GM18502 (cell line): ENCODE measurements at regions not wholly inside any gene's neighbourhood (a gene's known extent, or its start where the extent isn't known, plus 50 kb on each side); places are given as distances from the start of the nearest gene placed in this dataset.
A peak's percentile ranks its signal among the peaks of the same experiment; 100 is the strongest.

Source experiments
- ATAC-seq: cut with Tn5 transposase; IDR thresholded peaks from one replicate; pipeline ENCODE4 v1.9.1; 2021; ENCODE audit warnings: mild to moderate bottlenecking; ENCODE audit not compliant: unreplicated experiment, poor library complexity

- peak; percentile 86 for ATAC-seq
Observed at GRCh38 chr14:95442633-95443021, 73.8 kb downstream of the SYNE3 start.

- no peak for ATAC-seq
Observed at GRCh38 chr14:95442016-95442632, 74.3 kb downstream of the SYNE3 start.

- no peak for ATAC-seq
Observed at GRCh38 chr14:95440951-95441350, 75.5 kb downstream of the SYNE3 start.

GRCh38 chr14:95440496-95440895, 76.0 kb downstream of the SYNE3 start:
- ATAC-seq: no peak

GRCh38 chr14:95439881-95440280, 76.6 kb downstream of the SYNE3 start:
- no peak for ATAC-seq

GRCh38 chr14:95437715-95438114, 78.7 kb downstream of the SYNE3 start:
- ATAC-seq: no peak

DNA sequence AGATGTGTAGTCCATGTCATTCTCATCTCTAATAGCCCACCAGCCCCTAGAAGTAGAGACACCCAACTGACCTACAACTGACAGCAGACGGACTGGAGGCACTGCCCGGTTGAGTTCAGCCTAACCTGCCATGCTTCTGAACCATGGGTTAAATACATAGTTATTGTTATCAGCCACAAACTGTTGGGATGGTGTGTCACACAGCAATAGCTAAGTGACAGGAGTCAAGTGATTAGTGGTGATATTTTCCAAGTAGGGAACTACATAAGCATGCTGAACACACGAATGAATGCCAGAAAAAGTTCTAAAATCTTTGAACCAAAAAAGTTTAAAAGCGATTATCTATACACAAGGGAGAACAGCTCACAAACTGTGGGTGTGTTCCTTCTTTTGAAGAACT, 80.1 kb downstream of the SYNE3 start:
- no peak for ATAC-seq

DNA sequence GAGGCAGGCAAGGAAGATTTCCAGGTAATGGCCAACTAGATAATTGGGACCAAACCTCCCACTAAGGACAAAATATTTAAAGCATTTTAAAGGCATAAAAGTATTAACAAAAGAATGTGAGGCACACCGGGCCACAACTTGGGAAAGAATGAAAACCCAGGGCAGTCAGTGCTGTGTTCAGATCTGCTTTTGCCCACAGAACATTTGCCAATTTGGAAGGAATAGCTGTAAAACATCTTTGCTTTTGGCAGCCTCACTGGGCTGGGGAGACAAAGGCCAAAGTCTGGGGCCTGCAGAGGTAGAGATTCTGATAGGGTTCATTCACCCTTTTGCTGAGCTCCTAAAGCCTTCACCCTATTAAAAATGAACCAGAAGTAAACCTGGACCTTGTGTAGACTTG, 82.3 kb downstream of the SYNE3 start:
- no peak for ATAC-seq

DNA sequence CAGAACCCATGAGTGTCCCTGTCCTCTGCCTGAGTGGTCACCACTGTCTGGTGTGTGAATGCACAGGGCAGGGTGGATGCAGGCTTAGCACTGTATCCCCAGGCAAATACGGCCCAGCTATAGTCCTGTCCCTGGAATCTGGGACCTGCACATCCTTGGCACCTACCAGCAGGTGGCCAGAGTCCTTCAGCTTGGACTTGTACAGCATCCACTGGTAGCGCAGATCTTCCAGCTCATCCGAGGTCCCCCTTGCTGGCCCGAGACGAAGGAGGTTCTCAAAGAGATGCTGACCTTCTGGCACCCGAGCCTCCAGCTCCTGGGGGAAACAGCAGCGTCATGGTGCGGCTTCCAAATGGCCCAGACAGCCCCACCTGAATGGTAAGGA, 83.4 kb downstream of the SYNE3 start:
- ATAC-seq: no peak

- ATAC-seq: no peak
Observed at GRCh38 chr14:95432144-95433093, 84.0 kb downstream of the SYNE3 start.

DNA sequence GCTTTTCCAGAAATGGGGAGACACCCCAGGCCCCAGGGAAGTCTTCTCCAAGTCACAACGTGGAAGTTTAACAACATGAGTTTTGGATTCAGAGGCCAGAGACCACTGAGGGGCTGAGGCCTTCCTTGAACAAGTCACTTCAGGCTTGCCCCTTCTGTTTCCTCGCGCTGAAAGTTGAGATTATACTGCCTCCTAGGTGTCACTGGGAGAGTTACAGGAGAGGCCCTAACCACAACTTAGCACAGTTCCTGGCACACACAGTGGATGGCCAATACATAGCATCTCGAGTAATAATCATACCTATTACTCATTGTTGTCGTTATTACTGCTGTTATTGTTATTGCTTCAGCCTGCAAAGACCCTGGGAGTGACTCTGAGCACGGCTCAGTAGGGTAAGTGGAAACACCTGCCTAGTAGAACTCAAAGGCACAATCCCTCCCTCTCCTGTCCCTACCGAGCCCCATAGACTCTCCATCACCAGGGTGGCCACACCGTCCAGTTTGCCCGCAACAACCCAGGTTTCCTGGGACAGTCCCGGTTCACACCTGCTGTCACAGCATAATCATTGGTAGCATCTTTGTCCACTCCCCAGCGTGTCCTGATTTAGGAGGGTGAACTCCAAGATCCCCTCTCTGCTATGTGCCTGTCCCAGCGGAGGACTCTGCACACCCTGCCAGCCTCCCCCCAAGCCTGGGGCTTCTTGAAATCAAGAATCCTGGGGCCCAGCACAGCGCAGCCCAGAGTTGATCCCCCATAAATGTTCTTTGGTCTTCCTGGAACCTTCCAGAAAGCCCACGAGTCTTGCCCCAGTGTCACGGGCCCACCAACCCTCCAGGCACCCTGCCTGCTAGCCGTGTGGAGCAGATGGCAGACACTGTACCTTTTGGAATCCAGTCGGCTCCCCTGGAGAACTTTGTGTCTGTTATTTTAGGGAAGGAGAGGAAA, 85.0 kb downstream of the SYNE3 start:
- no peak for ATAC-seq

DNA sequence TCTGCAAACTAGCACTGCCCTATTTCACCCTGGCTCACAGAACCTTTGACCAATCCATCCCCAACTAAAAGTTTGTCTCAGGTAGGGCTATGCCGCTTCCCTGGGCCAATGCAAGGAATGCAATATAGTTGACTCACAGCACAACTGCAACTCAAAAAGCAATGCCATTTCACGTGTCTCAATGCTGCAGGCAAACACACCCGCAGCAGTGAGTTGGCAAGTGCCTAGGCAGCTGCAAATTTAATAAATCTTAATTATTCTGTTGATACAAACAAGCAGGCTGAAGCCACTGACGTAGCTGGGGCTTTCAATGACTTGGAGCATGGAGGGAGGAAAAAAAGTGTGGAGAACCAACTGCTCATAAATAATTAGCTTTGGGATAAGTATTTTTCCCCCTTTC, 87.9 kb downstream of the SYNE3 start:
- no peak for ATAC-seq

DNA sequence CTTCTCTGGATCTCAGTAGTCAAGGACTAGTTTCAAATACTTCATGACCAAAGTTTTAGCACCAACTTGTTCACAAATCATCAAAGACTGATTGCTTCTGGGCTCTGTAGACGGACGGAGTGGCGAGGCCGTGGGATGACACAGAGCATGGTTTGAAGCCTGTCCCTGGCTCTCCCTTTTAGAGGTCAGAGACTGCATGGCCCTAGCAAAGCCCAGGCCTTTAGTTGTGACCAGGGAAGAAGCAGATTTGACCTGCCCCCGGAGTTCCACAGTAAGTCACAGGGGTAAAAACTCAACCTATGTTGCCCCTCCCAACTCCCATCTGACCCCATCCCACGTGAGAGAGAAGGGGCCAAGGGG, 90.4 kb downstream of the SYNE3 start:
- ATAC-seq: no peak

DNA sequence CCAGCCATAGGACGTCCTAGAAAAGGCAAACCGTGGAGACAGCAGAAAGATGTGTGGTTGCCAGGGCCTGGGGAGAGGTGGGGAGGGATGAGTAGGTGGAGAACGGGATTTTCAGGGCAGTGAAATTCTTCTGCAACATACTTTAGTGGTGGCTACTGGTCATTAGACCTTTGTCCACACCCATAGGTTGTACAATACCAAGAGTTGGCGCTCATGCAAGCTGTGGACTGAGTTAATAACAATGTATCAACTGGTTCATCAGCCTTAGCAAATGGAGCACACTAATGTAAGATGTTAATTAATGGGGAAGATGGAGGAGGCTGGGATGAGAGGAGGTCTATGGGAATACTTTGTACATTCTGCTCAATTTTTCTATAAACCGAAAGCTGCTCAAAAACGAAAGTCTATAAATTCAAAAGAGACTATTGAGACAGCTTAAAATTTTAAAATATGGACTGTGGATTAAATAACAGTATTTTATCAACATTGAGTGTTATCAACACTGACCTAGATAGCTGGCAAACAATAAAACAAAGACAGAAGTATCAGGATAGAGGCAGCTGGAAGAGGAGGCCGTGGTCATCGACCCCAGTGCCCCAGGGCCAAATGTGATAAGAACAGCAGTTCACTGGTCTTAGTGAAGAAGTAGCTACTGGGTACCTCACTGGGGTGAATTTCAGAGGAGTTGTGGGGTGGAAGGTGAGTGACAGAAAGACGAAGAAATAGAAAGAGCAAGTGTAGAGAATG, 90.9 kb downstream of the SYNE3 start:
- no peak for ATAC-seq

GRCh38 chr14:95424529-95424928, 91.9 kb downstream of the SYNE3 start:
- ATAC-seq: no peak

DNA sequence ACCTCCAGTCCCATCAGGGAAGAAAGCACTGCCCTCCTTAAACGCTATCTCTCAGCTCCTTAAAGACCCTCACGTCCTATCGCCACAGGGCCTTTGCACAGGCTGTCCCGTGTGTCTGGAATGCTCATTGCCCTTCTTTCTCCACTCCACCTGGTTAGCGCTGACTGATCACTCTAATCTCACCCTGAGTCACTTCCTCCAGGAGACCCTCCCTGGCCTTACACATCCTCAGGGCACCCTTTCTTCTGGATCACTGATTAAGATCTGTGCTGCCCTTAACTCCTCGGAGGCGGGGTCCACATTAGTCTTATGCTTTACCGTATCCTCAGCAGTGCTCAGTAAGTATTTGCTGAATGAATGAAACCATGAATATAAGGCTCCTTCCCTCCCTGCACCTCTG, 94.7 kb downstream of the SYNE3 start:
- ATAC-seq: no peak

DNA sequence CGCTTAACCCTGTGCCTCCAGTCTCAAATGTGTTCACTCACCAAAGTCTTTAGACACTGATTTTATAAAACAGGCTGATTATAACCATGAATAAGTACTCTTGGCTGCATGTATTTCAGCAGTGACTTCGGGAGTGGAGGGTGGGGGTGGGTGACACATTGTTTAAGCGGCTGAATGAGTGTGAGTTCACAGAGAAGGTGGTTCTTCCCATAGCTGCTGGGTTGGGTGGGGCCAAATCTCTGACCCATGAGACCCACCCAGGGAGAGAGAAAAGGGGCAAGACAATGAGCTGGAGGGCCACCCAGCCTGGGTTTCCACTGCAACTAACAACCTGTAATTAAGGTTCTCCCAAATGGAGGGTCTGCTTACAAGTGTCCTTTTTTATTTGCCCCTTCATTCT, 96.4 kb downstream of the SYNE3 start:
- no peak for ATAC-seq

- no peak for ATAC-seq
Observed at GRCh38 chr14:95419569-95419968, 96.9 kb downstream of the SYNE3 start.

- no peak for ATAC-seq
Observed at GRCh38 chr14:95418858-95419257, 97.6 kb downstream of the SYNE3 start.

DNA sequence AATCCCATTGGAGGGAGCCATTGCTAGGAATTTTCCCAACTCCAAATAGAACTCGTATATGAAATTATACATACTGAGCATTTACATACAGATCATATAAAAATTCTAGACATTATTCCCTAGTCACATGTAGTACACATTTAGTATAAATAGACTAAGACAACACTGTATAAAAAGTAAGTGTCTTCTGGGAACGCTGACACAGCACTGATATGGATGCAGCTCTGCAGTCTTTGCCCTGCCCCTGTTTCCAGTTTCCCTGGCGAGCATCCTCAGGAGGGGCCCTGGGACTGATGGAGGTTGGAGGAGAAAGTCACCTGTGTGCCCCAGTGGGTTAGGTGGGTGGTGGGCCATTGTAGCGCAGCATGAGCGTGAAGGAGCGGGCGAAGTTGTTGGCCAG, 97.8 kb upstream of the CLMN start:
- no peak for ATAC-seq
